ENCODE measurements at regions not wholly inside any gene's neighbourhood (a gene's known extent, or its start where the extent isn't known, plus 50 kb on each side); places are given as distances from the start of the nearest gene placed in this dataset.

- no peak for DNase-seq
Observed at GRCh38 chr12:66915306-66915904, 236.5 kb upstream of the GRIP1 start.

- DNase-seq, result no peak
Observed at GRCh38 chr12:66916189-66916588, 237.3 kb upstream of the GRIP1 start.

- DNase-seq, result no peak
Observed at GRCh38 chr12:66919466-66919865, 240.6 kb upstream of the GRIP1 start.

- no peak for DNase-seq
Observed at GRCh38 chr12:66920205-66920604, 241.3 kb upstream of the GRIP1 start.

GRCh38 chr12:66921151-66921550, 242.3 kb upstream of the GRIP1 start:
- DNase-seq, result no peak

- DNase-seq, result no peak
Observed at GRCh38 chr12:66925083-66925482, 246.2 kb upstream of the GRIP1 start.

GRCh38 chr12:66929121-66929520, 250.2 kb upstream of the GRIP1 start:
- DNase-seq, result no peak

GRCh38 chr12:66931091-66931490, 252.2 kb upstream of the GRIP1 start:
- no peak for DNase-seq

GRCh38 chr12:66932126-66932525, 253.2 kb upstream of the GRIP1 start:
- DNase-seq, result no peak

- DNase-seq, result no peak
Observed at GRCh38 chr12:66934302-66935062, 255.6 kb upstream of the GRIP1 start.

GRCh38 chr12:66941150-66941549, 262.3 kb upstream of the GRIP1 start:
- no peak for DNase-seq

GRCh38 chr12:66942741-66943465, 264.0 kb upstream of the GRIP1 start:
- no peak for DNase-seq

GRCh38 chr12:66944365-66944764, 265.5 kb upstream of the GRIP1 start:
- DNase-seq, result no peak

GRCh38 chr12:66945189-66945817, 266.4 kb upstream of the GRIP1 start:
- no peak for DNase-seq

GRCh38 chr12:66947119-66947518, 268.2 kb upstream of the GRIP1 start:
- no peak for DNase-seq

GRCh38 chr12:66952668-66953067, 273.8 kb upstream of the GRIP1 start:
- no peak for DNase-seq

- no peak for DNase-seq
Observed at GRCh38 chr12:66956300-66956699, 277.4 kb upstream of the GRIP1 start.

GRCh38 chr12:66959276-66959675, 280.4 kb upstream of the GRIP1 start:
- DNase-seq, result no peak

GRCh38 chr12:66960006-66960405, 281.1 kb upstream of the GRIP1 start:
- no peak for DNase-seq

GRCh38 chr12:66960704-66961690, 282.1 kb upstream of the GRIP1 start:
- DNase-seq, result peak; percentile 14

GRCh38 chr12:66962290-66962689, 283.4 kb upstream of the GRIP1 start:
- DNase-seq, result no peak

Measured in renal pelvis (tissue), 1 donor.